HG03354 (cell line): ENCODE measurements at regions not wholly inside any gene's neighbourhood (a gene's known extent, or its start where the extent isn't known, plus 50 kb on each side); places are given as distances from the start of the nearest gene placed in this dataset.

Experiments
- ATAC-seq: cut with Tn5 transposase; IDR thresholded peaks from one replicate; pipeline ENCODE4 v1.9.1; 2021; ENCODE audit warnings: mild to moderate bottlenecking; ENCODE audit not compliant: unreplicated experiment, poor library complexity, severe bottlenecking

DNA sequence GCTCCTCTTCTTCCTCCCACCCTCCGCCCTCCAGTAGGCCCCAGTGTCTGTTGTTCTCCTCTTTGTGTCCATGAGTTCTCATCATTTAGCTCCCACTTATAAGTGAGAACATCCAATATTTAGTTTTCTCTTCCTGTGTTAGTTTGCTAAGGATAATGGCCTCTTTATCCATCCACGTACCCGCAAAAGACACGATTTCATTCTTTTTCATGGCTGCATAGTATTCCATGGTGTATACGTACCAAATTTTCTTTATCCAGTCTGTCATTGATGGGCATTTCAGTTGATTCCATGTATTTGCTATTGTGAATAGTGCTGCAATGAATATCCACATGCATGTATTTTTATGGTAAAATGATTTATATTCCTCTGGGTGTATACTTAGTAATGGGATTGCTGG is 82.2 kb downstream of the COPS8 start:
- ATAC-seq = no peak

DNA sequence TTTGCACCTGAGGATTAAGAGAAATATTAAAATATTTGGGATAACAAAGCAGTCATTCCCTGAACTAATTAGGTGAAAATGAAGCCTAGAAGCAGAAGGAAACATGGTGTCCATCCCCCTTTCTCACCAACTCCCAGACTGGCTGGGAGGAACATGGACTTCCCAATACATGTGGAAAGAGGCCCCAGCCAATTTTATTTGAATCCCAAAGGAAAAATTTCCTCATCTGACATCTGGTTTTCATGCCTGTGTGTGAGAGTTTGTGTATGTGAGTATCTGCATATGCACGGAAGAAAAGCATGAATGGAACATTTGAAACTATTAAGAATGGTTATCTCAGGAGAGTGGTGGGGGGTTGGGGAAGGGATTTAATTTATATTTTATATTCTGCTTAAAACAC is 84.3 kb downstream of the COPS8 start:
- no peak for ATAC-seq

DNA sequence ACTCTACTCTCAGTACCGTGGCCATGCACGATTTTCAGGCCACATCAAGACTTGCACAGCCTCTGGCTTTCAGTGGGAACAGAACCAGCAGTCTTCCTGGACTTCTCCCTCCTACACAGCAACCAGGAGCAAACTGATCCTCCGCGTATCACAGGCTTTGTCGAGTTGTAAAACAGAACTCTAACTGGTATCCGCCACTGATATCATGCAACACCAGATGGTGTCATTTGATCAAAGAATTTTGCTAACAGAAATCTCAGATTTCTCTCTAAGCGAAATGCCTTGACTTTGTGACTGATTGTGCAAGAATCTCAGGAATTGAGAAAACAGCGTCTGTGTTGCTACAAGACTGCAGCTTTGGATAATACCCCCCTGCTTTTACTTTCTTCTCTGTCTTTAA is 85.7 kb downstream of the COPS8 start:
- no peak for ATAC-seq

DNA sequence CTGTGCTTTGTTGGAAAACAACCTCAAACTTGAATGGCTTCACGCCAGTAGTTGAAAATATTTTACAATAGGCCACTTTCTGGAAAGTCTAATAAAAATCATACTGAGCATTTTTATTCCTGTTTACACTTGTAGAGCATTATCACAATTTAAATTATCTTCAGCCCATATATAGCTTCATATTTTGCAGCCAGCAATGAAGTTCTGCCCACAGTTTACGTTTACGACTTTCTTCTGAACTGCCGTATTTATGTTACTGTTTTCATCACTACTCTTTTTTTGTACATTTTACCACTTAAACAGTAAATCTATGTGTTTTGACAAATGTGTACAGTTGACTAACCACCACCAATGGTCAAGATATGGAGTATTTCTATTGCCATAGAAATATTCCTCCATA is 86.2 kb downstream of the COPS8 start:
- no peak for ATAC-seq

DNA sequence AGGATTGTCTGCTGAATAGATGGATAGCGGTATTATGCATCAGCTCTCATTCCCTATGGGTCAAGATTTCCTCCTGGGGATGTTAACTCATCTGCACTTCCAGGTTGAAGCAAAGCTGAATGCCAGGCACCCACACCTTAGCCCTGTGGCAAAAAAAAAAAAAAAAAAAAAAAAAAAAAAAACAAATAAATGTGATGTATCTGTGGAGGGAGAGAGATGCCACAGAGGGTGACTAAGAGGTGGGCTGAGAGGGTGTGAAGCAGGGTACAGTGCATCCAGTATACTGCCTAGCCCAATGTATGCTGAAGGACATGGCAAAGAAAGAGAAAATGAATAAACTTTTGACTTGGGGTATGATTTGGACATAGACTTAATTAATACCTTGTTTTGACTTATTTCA is 91.4 kb downstream of the COPS8 start:
- ATAC-seq = no peak

DNA sequence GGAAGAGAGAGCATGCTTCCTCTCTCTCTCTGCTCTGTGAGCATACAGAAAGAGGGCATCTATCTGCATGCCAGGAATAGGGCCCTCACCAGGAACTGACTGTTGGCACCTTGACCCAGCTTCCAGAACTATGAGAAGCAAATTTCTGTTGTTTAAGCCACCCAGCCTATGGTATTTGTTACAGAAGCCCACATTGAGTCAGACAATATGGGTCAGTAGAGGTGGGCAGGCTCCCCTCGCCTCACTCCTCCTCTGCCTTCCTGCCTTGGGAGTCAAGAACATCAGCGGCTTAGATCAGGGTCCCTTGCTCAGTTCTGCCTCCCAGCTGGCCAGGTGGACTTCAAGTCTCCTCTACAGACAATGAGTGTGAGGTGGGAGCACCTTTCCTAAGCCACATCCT is 92.3 kb downstream of the COPS8 start:
- ATAC-seq = no peak

DNA sequence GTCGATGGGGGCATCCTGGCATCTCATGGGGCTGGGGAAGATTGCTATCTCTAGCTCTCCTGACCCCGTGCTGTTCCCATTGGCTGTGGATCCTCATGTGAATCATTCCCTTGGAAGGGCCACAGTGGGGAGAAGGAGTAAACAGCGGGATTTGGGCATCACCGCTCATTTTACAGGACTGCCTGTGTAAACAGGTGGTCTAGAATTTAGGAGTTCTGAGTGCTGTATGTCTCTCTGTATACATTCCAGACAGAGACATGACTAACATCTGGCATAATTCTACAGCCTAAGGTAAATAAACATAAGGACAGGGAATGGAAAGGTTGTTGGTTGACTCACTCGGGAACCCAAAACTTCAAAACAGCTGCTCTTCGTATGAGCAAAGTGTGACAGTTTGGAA is 92.7 kb downstream of the COPS8 start:
- no peak for ATAC-seq

DNA sequence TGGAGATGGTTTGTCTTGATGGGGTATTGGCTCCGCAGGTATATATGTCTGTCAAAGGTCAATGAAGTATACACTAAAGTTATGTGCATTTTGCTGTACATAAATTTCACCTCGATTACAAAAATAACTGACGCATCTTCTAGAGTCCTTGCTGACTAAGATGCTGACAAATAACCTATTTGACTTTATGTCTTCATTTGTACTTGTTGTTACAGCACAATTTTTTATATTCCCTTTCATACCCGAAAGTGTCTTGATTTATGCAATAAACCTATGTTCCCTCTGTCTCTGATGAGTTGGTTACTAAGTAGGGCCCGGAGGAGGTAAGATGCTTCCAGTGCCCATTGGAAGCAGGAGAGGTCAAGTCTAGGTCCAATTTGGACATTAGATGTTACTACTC is 93.5 kb downstream of the COPS8 start:
- no peak for ATAC-seq

DNA sequence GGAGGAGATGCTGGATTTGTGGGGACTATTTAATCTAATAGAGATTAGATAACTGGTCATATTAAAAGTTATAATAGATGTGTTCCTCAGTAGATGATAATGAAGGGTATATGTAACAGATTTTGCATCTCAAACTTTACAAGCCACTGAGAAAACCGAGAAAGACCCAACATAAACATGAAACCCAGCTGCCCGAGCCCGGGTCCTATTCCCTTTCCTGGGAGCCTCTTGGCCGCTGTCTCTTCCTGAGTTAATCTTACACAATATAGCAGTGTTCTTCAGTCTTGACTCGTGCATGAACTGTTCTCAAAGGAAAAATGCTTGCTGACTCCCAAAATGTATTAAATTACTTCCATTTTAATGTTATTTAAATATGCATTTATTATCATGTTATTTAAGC is 94.5 kb downstream of the COPS8 start:
- no peak for ATAC-seq

DNA sequence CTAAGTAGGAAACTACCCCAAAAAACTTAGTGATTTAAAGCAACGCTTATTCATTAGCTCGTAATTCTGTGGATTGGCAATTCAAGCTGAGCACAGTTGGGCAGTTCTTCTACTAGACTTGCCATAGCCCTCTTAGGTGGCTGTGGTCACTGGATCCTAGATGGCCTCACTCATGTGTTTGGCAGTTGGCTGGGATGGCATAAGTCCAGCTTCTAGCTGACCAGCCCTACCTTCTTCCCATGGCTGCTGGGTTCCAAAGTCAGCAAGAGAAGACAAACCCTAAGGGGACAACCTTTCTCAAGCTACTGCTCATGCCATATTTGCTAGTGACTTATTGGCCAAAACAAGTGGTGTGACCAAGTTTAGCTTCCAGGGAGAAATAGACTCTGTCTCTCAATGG is 95.3 kb downstream of the COPS8 start:
- no peak for ATAC-seq

DNA sequence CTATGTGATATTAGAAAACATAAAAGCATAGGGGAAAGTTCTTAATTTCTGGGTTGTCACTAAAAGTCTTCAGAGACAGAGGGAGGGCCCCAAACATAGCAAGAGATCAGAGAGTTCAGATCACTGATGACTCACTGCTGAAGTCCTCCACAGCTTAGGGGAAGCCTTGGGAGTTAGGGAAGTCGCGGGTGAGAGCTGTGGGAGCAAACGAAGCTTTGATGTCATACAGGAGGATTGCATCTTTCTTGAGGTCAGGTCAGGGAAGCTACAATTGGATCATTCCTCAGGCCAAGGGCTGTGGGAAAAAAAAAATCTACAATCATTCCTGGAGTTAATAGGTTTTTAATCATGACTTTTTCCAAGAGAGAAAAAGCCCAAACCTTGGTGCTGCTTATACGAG is 96.2 kb downstream of the COPS8 start:
- ATAC-seq = no peak

DNA sequence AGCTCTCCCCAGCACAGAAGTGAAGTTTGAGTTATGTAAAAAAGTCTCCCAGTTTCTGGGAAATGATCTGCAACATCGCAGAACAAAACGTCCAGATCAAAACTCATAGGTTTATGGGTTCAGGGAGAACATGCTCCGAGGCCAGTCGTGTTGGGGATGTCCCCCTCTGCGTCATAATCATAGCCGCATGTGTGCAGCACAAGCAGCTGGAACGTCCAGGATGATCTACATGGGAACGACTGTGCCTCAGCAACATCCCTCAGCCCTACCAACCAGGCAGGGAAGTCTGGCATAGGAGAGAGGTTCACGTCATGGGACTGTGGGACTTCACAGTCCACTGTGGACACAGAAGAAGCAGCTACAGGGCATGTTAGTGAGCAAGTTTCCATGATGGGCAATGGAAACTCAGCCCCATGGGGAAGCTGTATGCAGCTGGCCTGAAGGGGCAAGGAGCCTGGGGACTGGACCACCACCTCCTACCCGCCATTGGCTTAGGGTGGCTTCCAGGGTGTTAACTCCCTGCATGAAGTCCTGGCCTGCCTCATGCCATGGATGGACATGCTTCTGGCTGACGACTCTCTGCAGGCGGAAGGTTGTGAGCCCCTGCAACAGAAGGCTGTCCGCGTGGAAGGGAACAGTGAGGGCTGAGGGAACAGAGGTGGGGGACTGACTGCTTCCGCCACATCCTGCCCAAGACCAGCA is 96.9 kb downstream of the COPS8 start:
- no peak for ATAC-seq

DNA sequence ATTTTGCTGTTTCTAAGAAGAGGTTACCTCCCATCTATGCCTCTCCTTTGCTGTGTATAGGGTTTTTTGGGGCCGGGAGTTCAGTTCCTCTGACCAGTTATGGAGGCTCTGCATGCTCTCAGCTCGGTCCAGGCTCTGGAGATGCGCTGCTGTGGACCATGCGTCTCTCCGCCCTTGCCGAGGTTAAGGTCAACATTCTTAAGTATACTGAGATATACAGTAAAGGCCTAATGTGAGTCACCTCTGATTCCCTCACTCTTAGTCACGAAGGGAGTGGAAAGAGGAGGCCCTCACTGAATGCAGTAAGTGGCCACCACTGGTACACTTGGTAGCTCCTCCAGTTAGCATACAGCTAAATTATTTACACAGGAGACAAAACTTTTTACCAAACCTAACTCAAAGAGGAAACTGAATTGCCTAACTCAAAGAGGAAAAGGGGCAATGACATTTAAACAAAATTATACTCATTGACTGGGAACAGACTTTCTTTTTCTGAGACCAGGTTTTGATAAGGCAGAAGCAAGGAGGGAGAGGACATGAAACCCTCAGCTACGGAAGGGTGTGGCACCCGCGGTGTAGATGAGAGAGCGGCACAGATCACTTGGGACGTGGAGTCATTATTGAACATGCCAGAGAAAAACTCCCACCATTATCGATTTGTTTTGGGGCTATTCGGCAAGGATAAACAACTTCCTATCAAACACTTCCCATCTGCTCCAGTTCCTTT is 98.7 kb downstream of the COPS8 start:
- ATAC-seq = no peak

DNA sequence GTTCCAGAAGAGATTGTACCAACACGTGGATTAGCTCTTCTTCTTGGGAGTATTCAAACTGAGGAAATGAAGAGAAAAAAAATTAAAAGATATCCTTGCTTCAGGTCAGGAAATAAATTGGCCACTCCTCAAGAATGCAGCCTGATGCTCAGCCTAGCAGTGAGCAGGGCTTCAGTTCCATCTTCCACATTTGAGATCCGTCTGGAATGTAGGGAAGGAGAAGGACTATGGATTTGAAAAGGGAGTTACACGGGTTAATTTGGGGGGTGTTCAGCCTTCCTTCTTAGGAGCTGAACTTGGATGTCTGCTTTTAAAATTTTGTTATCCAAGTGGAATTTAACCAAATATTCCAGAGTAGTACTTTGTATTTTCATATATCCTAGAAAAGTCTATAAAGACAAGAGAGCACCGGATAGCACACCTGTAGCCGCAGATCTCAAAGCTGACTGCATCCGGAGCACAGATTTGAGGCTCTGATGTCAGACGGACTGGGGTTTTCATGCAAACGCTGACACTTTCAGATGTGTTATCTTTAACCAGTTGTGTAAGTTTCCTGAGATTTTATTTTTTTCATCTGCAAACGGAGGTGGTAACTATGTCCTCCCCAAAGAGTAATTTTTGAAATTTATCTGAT is 99.3 kb downstream of the COPS8 start:
- ATAC-seq = no peak

DNA sequence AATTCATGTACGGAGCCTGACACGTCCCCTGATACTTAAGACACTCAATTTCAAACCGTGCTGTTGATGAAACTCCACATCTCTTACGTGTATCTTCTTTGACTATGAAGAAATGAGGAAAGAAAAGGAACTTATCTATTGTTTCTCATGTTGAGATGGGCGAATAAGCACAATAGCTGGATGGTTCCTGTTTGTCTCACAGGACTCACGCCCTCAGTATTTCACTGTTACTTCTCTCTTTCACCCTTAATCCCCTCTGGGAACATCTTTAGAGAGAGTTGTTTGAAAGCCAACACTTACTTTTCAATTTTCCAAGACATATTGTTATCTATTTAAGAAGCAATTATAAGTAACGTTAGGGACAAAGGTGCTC is 99.8 kb downstream of the COPS8 start:
- ATAC-seq = no peak

DNA sequence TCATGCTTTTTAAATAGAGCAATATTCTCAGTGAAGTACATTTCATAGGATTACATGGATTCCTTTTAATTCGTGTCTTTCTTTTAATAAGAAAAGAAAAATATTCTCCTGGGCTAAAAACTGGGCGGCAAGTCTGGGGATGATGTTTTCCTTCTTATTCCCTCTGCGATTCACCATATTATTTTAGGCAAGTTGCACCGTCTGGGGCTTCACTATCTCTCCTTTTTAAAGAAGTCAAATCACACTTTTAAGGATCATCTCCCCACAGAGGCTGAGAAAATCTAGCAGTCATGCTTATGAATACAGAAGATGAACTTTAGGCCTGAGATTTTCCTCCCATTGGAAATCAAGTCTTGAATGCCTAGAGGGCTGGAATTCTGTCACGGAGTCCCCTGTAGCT is 104.1 kb downstream of the COPS8 start:
- ATAC-seq = no peak

DNA sequence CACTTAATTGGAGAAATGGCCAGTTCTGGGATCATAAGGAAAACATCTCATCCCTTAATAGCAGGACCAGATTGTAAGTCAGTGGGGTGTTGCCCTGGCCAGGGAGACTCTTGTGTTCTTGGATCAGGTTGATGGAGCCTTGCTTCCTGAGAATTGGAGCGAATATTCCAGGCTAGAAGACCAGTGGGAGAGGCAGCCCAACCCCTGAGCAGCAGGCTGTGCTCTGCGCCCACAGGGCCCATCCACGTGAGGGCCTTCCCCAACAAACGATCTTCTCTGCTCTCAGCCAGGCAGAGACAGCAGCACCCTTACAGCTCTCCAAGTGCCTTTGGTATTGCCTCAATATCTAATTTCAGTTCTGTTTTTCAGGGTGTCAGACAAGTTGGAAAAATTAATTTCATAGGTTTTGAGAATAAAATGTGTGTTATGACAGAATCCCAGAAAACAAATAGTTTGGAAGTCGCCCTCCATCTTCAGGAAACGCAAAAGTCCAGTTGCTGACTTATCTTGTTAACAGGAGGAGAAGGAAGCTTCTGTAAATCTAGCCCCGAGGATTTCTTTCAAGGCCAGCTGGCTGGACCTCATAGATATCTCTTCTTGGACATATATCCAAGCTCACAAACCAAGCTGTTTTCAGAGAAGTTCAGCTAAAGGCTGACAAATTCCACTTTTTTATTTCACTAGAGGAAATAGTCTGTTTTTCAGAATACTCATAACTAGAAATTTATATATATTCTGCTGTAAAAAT is 105.5 kb downstream of the COPS8 start:
- no peak for ATAC-seq

DNA sequence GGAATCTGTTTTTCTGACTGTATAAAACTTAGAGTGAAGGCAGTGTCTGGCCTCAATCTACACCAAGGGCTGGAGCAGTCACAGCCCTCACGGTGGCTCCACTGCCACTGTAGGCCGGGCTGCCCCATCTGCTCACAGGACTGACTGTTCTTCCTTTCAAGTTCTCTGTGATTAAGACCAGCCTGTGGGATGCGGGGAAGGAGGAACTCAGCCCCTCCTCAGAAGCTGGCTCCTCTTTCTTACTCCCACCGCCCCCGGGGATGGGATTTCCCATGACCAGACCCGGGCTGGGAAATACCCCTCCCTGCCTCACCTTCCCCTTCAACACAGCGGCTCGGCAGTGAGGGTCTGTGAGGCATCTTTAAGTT is 106.0 kb downstream of the COPS8 start:
- ATAC-seq = no peak

DNA sequence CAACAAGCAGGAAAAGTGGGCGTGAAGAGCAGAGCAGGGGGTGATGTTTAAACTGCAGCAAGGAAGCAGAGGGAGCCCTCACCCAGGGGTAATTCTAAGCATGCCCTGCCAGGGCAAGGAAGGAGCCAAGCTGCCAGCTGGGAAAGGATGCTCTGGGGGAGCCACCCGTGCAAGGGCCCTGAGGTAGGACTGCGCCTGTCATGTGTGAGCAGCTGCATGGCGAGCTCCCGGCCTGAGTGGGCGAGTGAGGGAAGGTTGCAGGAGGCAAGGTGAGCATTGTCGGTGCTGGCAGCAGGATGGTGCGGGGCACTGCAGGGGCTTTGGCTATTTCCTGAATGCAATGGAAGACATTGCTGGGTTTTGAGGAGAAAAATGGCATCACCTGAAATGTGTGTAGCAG is 107.2 kb downstream of the COPS8 start:
- ATAC-seq = no peak

DNA sequence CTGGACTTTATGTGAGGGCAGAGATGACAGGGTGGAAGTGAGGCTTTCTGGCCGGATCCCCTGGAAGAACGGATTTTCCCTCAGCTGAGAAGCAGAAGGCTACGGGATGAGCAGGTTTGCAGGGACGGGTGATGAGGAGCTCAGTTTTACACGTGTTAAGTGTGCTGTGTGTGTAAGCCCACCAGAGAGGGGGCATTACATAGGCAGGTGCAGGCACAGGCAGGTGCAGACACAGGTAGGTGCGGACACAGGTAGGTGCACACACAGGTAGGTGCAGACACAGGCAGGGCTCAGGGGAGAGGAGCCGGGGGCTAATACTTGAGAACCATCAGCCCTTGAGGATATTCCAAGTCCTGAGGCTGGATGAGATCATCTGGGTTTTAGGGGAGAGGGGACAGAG is 107.7 kb downstream of the COPS8 start:
- ATAC-seq = no peak

DNA sequence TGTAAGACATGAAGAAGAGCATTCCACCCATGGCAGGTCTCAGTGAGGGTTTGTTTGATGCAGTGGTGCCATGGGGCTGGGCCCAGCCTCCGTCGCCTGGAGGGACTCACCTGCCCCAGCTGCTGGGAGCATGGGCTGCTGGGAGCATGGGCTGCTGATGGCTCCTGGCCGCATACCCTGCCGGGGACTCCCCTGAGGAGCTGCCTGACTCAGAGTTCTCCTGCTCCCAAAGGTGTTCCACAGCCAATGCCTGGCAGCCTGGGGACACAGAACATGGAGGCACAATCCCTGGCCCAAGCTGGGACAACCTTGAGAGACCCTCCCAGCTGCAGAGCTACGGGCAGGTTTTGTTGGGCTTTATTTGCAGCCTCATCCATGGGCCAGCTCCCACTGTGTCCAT is 108.4 kb downstream of the COPS8 start:
- no peak for ATAC-seq
